Neural progenitor cell (in vitro differentiated cells): ENCODE measurements at regions not wholly inside any gene's neighbourhood (a gene's known extent, or its start where the extent isn't known, plus 50 kb on each side); places are given as distances from the start of the nearest gene placed in this dataset.

ENCODE experiments used
- DNase-seq: peaks from one replicate; pipeline ENCODE4 v3.0.0-alpha.2; 2016; ENCODE audit warnings: low spot score
- H2AFZ ChIP-seq: fragments of 200-600 bp; sonication (generic); replicated peaks from 2 replicates; pipeline ENCODE4 v1.6.1; 2016; ENCODE audit warnings: antibody characterized with exemption
- H3F3A ChIP-seq: fragments of 200-600 bp; sonication (generic); 2 replicates; pipeline ENCODE4 v1.6.1; 2016; ENCODE audit warnings: antibody characterized with exemption, low read depth
- H3K27ac ChIP-seq: fragments of 200-600 bp; sonication (generic); 2 replicates; pipeline ENCODE4 v1.5.1; 2016; ENCODE audit warnings: mild to moderate bottlenecking
- H3K27me3 ChIP-seq: fragments of 200-600 bp; sonication (generic); 2 replicates; pipeline ENCODE4 v1.6.1; 2016; ENCODE audit warnings: mild to moderate bottlenecking, moderate library complexity
- H3K36me3 ChIP-seq: fragments of 200-600 bp; sonication (generic); 2 replicates; pipeline ENCODE4 v1.5.1; 2016
- H3K4me1 ChIP-seq: fragments of 200-600 bp; sonication (generic); 2 replicates; pipeline ENCODE4 v1.6.1; 2016; ENCODE audit warnings: mixed run types
- H3K4me2 ChIP-seq: fragments of 200-600 bp; sonication (generic); 2 replicates; pipeline ENCODE4 v1.6.1; 2016
- H3K4me3 ChIP-seq: fragments of 200-600 bp; sonication (generic); 2 replicates; pipeline ENCODE4 v1.5.1; 2016
- H3K79me2 ChIP-seq: fragments of 200-600 bp; sonication (generic); 2 replicates; pipeline ENCODE4 v1.6.1; 2016; ENCODE audit warnings: low read depth
- H3K9ac ChIP-seq: fragments of 200-600 bp; sonication (generic); 2 replicates; pipeline ENCODE4 v1.6.1; 2016
- H3K9me3 ChIP-seq: fragments of 200-600 bp; sonication (generic); 2 replicates; pipeline ENCODE4 v1.5.1; 2016; ENCODE audit warnings: low read depth
- H4K20me1 ChIP-seq: fragments of 200-600 bp; sonication (generic); 2 replicates; pipeline ENCODE4 v1.6.1; 2016; ENCODE audit warnings: low read depth
- H3K27ac Mint-ChIP-seq: 3 replicates; pipeline ENCODE4 v1.8.0; 2021; ENCODE audit warnings: mixed read lengths
- H3K27me3 Mint-ChIP-seq: 2 replicates; pipeline ENCODE4 v1.8.0; 2022; ENCODE audit warnings: low read depth, mild to moderate bottlenecking, inconsistent platforms, moderate library complexity, mixed read lengths; ENCODE audit not compliant: insufficient read depth
- H3K36me3 Mint-ChIP-seq: 3 replicates; pipeline ENCODE4 v1.8.0; 2021; ENCODE audit warnings: mixed read lengths
- H3K4me1 Mint-ChIP-seq: 3 replicates; pipeline ENCODE4 v1.8.0; 2021; ENCODE audit warnings: mixed read lengths
- H3K4me3 Mint-ChIP-seq: 3 replicates; pipeline ENCODE4 v1.8.0; 2021; ENCODE audit warnings: mild to moderate bottlenecking, moderate library complexity, mixed read lengths
- H3K9me3 Mint-ChIP-seq: 3 replicates; pipeline ENCODE4 v1.8.0; 2020; ENCODE audit warnings: mixed read lengths
- EZH2 ChIP-seq: fragments of 200-600 bp; sonication (generic); IDR thresholded peaks from 2 replicates; pipeline ENCODE4 v1.6.1; 2017; ENCODE audit warnings: antibody characterized with exemption, mild to moderate bottlenecking, moderate library complexity
- EZH2phosphoT487 ChIP-seq: fragments of 200-600 bp; sonication (generic); IDR thresholded peaks from 2 replicates; pipeline ENCODE4 v1.6.1; 2017; ENCODE audit warnings: antibody characterized with exemption
- TF ChIP-seq, protein P1 (sequence below): fragments of 200-600 bp; sonication (generic); IDR thresholded peaks from 2 replicates; pipeline ENCODE4 v1.5.1; 2017; ENCODE audit warnings: antibody characterized with exemption, mild to moderate bottlenecking

DNA sequence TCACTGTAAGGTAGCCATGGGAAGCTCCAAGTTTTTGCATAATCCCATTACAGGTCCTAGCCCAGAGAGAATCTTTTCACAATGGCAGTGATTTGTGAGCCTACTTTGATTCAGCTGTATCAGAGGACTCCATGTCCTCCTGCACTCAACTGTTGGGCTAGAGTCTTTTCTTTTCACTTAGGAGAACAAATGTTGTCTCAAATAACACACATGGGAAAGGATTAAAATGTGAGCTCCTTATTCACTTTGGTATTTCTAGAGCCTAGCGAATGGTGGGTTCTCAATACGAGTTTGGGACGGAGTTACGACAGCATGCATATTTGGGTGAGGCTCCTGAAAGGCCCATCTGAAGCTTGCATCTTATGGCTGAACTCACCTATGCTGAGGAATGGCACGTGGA, 183.5 kb upstream of the STEAP4 start:
- H3K4me2 ChIP-seq = peak overlapping the region; percentile 17
- no peaks in the 10 kb centered on the region for H3K27me3 ChIP-seq
- no peaks in the 10 kb centered on the region for H3K9me3 ChIP-seq
- H3K4me1 Mint-ChIP-seq = peaks cover 2% of the 10 kb centered on the region
- H3F3A ChIP-seq = no peaks in the 10 kb centered on the region
- H3K4me3 ChIP-seq = no peak overlapping the region
- no peaks in the 10 kb centered on the region for H4K20me1 ChIP-seq
- H3K4me1 ChIP-seq = peaks cover 11% of the 10 kb centered on the region
- H3K79me2 ChIP-seq = no peaks in the 10 kb centered on the region
- TF ChIP-seq EZH2phosphoT487 (no peak), EZH2 (no peak)
- TF ChIP-seq, protein P1, sequence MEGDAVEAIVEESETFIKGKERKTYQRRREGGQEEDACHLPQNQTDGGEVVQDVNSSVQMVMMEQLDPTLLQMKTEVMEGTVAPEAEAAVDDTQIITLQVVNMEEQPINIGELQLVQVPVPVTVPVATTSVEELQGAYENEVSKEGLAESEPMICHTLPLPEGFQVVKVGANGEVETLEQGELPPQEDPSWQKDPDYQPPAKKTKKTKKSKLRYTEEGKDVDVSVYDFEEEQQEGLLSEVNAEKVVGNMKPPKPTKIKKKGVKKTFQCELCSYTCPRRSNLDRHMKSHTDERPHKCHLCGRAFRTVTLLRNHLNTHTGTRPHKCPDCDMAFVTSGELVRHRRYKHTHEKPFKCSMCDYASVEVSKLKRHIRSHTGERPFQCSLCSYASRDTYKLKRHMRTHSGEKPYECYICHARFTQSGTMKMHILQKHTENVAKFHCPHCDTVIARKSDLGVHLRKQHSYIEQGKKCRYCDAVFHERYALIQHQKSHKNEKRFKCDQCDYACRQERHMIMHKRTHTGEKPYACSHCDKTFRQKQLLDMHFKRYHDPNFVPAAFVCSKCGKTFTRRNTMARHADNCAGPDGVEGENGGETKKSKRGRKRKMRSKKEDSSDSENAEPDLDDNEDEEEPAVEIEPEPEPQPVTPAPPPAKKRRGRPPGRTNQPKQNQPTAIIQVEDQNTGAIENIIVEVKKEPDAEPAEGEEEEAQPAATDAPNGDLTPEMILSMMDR = no peak
- H3K36me3 Mint-ChIP-seq = no peaks in the 10 kb centered on the region
- no peak overlapping the region for H3K27ac Mint-ChIP-seq
- DNase-seq = no peak
- no peaks in the 10 kb centered on the region for H3K9me3 Mint-ChIP-seq
- no peaks in the 10 kb centered on the region for H3K36me3 ChIP-seq
- H3K27me3 Mint-ChIP-seq = no peaks in the 10 kb centered on the region
- no peak overlapping the region for H3K9ac ChIP-seq
- H3K27ac ChIP-seq = no peak overlapping the region
- peak overlapping the region; percentile 68 for H2AFZ ChIP-seq
- H3K4me3 Mint-ChIP-seq = no peak overlapping the region

DNA sequence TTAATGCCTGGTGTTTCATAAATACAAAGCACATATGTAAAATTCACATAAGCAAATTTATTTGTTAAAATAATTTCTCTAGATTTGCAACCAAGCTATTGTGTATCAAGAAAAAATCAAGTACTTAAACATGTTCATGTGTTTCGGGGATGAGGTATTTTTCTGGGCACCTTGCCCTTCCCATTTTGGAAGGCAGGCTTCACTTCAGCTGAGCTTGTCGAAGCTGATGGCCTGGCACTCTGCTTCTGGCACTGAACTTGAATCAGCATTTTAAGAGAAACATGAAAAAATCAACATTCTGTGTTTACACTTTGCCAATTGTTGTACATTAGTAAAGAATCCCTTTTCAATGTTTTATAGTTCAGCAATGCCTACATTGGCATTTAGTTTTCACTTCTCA, 179.1 kb upstream of the STEAP4 start:
- no peaks in the 10 kb centered on the region for H3K9me3 ChIP-seq
- H2AFZ ChIP-seq = no peak overlapping the region
- no peaks in the 10 kb centered on the region for H3K36me3 ChIP-seq
- H3K27me3 ChIP-seq = no peaks in the 10 kb centered on the region
- no peaks in the 10 kb centered on the region for H3K9me3 Mint-ChIP-seq
- H3K4me3 ChIP-seq = no peak overlapping the region
- no peaks in the 10 kb centered on the region for H3K27me3 Mint-ChIP-seq
- no peak for DNase-seq
- no peaks in the 10 kb centered on the region for H4K20me1 ChIP-seq
- no peaks in the 10 kb centered on the region for H3K79me2 ChIP-seq
- TF ChIP-seq EZH2phosphoT487 = no peak
- TF ChIP-seq, protein P1 = no peak
- TF ChIP-seq EZH2 = no peak
- no peak overlapping the region for H3K4me2 ChIP-seq
- H3K4me3 Mint-ChIP-seq = no peak overlapping the region
- peaks cover 1% of the 10 kb centered on the region for H3K4me1 Mint-ChIP-seq
- H3K27ac Mint-ChIP-seq = no peak overlapping the region
- H3K4me1 ChIP-seq = peaks cover 7% of the 10 kb centered on the region
- H3K36me3 Mint-ChIP-seq = no peaks in the 10 kb centered on the region
- H3F3A ChIP-seq = no peaks in the 10 kb centered on the region
- H3K9ac ChIP-seq = no peak overlapping the region
- H3K27ac ChIP-seq = no peak overlapping the region

DNA sequence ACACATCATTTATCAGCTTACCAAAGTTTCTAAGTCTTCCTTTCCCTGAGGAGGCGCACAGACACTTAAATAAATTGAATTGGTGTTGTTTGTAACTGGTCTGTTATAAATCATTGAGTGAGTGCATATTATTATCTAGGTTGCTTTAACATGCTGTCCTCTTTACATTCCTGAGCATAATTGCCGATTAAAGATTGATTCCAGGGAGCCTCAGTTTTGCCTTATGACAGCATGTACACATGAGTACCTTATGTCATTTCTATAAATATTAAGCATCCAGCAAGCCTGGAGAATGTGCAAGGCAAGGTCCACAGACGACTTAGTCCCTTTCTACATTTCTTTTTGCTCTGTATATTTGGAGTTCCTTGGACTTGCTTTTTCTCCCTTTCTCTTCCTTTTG, 177.9 kb upstream of the STEAP4 start:
- TF ChIP-seq EZH2phosphoT487 (no peak), EZH2 (no peak)
- TF ChIP-seq, protein P1 = no peak
- no peaks in the 10 kb centered on the region for H3K27me3 ChIP-seq
- no peak overlapping the region for H3K4me3 ChIP-seq
- H3K4me1 Mint-ChIP-seq = peaks cover 10% of the 10 kb centered on the region
- H3K36me3 ChIP-seq = no peaks in the 10 kb centered on the region
- H3F3A ChIP-seq = no peaks in the 10 kb centered on the region
- no peaks in the 10 kb centered on the region for H3K36me3 Mint-ChIP-seq
- H4K20me1 ChIP-seq = no peaks in the 10 kb centered on the region
- no peaks in the 10 kb centered on the region for H3K79me2 ChIP-seq
- no peak overlapping the region for H3K27ac ChIP-seq
- no peak overlapping the region for H3K9ac ChIP-seq
- H3K4me3 Mint-ChIP-seq = no peak overlapping the region
- no peak overlapping the region for H3K4me2 ChIP-seq
- no peaks in the 10 kb centered on the region for H3K9me3 Mint-ChIP-seq
- no peaks in the 10 kb centered on the region for H3K27me3 Mint-ChIP-seq
- no peak overlapping the region for H2AFZ ChIP-seq
- H3K9me3 ChIP-seq = no peaks in the 10 kb centered on the region
- H3K4me1 ChIP-seq = peaks cover 2% of the 10 kb centered on the region
- H3K27ac Mint-ChIP-seq = no peak overlapping the region
- DNase-seq = no peak
